Type B pancreatic cell (in vitro differentiated cells): ENCODE measurements at regions not wholly inside any gene's neighbourhood (a gene's known extent, or its start where the extent isn't known, plus 50 kb on each side); places are given as distances from the start of the nearest gene placed in this dataset.

Experiments
- DNase-seq: peaks from one replicate; pipeline ENCODE4 v3.0.0; 2021; ENCODE audit warnings: mixed read lengths; ENCODE audit not compliant: unreplicated experiment; ENCODE audit errors: extremely low spot score
- H3K27ac Mint-ChIP-seq: 2 replicates; pipeline ENCODE4 v1.8.0; 2021; ENCODE audit warnings: mild to moderate bottlenecking, mixed read lengths
- H3K27me3 Mint-ChIP-seq: 2 replicates; pipeline ENCODE4 v1.8.0; 2021; ENCODE audit warnings: mixed read lengths
- H3K36me3 Mint-ChIP-seq: 2 replicates; pipeline ENCODE4 v1.8.0; 2021; ENCODE audit warnings: mixed read lengths
- H3K4me1 Mint-ChIP-seq: one replicate; pipeline ENCODE4 v1.8.0; 2021; ENCODE audit warnings: mixed read lengths; ENCODE audit not compliant: unreplicated experiment
- H3K4me3 Mint-ChIP-seq: 2 replicates; pipeline ENCODE4 v1.8.0; 2021; ENCODE audit warnings: mild to moderate bottlenecking, mixed read lengths
- H3K9me3 Mint-ChIP-seq: 2 replicates; pipeline ENCODE4 v1.8.0; 2021; ENCODE audit warnings: mixed read lengths
- TF ChIP-seq, protein P1 (sequence below): fragments of 200-600 bp; sonication (generic); conservative IDR thresholded peaks from 2 replicates; pipeline ENCODE4 v1.5.0; 2021; ENCODE audit warnings: antibody characterized with exemption, mild to moderate bottlenecking

DNA sequence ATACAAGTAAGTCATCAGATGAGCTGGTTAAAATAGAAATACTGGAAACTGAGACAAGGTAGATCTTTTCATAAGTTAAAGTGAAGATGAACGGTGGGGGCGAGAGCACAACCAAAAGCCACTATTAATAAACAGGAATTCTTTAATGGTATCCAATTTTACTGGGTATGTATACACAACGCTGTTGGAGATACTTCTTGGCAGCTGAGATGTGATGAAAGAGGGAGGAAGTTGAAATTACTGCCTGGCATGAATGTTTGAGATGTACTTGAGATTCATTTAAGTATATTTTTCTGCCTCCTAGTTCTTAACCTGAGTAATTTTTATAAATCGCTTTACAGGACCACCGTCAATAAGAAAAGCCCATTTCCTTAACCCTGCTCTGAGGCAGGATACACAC, 110.0 kb upstream of the ZRANB2 start:
- Mint-ChIP-seq H3K27ac (no peak overlapping the region), H3K4me3 (no peak overlapping the region), H3K9me3 (peaks cover 4% of the 10 kb centered on the region), H3K27me3 (no peaks in the 10 kb centered on the region), H3K36me3 (no peaks in the 10 kb centered on the region), H3K4me1 (no peaks in the 10 kb centered on the region)
- TF ChIP-seq, protein P1, sequence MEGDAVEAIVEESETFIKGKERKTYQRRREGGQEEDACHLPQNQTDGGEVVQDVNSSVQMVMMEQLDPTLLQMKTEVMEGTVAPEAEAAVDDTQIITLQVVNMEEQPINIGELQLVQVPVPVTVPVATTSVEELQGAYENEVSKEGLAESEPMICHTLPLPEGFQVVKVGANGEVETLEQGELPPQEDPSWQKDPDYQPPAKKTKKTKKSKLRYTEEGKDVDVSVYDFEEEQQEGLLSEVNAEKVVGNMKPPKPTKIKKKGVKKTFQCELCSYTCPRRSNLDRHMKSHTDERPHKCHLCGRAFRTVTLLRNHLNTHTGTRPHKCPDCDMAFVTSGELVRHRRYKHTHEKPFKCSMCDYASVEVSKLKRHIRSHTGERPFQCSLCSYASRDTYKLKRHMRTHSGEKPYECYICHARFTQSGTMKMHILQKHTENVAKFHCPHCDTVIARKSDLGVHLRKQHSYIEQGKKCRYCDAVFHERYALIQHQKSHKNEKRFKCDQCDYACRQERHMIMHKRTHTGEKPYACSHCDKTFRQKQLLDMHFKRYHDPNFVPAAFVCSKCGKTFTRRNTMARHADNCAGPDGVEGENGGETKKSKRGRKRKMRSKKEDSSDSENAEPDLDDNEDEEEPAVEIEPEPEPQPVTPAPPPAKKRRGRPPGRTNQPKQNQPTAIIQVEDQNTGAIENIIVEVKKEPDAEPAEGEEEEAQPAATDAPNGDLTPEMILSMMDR: no peak
- no peak for DNase-seq

DNA sequence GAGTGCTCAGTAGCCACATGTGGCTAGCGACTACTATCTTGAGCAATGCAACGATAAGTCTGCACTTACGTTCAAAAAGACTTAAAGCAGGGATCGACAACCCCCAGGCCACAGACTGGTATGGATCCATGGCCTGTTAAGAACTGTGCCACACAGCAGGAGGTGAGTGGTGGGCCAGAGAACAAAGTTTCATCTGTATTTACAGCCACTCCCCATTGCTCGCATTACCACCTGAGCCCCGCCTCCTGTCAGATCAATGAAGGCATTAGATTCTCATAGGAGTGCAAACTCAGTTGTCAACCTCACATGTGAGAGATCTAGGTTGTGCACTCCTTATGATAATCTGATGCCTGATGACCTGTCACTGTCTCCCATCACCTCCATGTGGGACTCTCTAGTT, 103.6 kb upstream of the ZRANB2 start:
- no peaks in the 10 kb centered on the region for H3K4me1 Mint-ChIP-seq
- no peak for DNase-seq
- no peak overlapping the region for H3K27ac Mint-ChIP-seq
- H3K9me3 Mint-ChIP-seq: peaks cover 8% of the 10 kb centered on the region
- H3K4me3 Mint-ChIP-seq: no peak overlapping the region
- no peaks in the 10 kb centered on the region for H3K36me3 Mint-ChIP-seq
- H3K27me3 Mint-ChIP-seq: no peaks in the 10 kb centered on the region
- TF ChIP-seq, protein P1: no peak

DNA sequence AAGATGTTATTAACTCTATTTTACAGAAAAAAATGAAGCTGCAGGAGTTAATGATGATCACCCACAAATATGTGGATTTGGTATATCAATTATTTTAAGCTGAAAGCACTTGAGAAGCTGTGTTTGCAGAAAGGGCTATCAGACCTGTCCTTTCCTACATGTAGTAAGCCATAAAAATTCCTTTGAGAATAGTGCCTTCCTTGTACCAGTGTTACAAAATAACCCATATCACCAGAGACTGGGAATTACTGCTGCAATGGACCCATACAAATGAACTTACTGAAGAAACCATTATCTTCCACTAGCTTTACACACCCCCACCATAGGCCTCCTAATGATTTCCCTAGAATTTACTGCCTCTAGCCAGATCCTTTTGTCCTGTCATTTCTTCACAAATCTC, 99.2 kb upstream of the ZRANB2 start:
- no peak overlapping the region for H3K27ac Mint-ChIP-seq
- TF ChIP-seq, protein P1: no peak
- DNase-seq: no peak
- H3K4me3 Mint-ChIP-seq: no peak overlapping the region
- H3K27me3 Mint-ChIP-seq: no peaks in the 10 kb centered on the region
- H3K9me3 Mint-ChIP-seq: peaks cover 4% of the 10 kb centered on the region
- no peaks in the 10 kb centered on the region for H3K36me3 Mint-ChIP-seq
- no peaks in the 10 kb centered on the region for H3K4me1 Mint-ChIP-seq

DNA sequence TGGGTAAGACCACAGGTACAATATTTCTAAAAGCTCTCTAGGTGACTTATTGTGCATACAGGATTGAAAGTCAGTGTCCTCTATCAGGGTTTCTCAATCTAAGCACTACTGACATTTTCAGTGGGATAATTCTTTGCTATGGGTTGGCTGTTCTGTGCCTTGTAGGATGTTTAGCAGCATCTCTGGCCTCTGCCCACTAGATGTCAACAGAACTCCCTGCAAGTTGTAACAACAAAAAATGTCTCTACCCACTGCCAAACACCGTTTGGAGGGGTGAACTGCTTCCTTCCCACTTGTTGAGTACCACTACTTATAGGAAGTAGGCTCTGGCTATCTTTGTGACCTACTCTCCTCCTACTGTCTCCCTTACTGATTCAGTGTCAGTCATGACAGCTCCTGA, 90.1 kb upstream of the ZRANB2 start:
- TF ChIP-seq, protein P1: no peak
- Mint-ChIP-seq H3K4me3 (no peak overlapping the region), H3K4me1 (no peaks in the 10 kb centered on the region), H3K27me3 (no peaks in the 10 kb centered on the region), H3K36me3 (no peaks in the 10 kb centered on the region), H3K27ac (no peak overlapping the region), H3K9me3 (no peaks in the 10 kb centered on the region)
- no peak for DNase-seq

DNA sequence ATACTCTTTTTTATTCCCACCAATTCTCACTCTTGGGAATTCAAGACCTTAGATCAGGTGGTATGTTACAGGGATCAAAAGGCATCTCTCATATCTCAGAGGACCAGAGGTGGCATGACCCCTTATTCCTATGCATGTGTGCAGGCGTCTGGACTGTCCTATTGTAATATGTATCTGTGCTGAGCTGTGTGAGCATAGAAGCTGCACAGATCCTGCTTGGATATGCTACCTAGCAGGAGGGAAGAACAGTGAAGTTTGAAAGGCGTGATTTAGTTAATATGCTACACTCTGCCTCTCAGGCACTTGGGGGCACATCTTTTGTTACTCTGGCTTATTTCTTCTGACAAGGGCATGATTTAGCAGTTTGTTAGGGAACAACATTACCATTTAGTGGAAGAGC, 86.7 kb upstream of the ZRANB2 start:
- TF ChIP-seq, protein P1: no peak
- Mint-ChIP-seq H3K27ac (no peak overlapping the region), H3K36me3 (no peaks in the 10 kb centered on the region), H3K4me3 (no peak overlapping the region), H3K4me1 (no peaks in the 10 kb centered on the region), H3K27me3 (no peaks in the 10 kb centered on the region), H3K9me3 (no peaks in the 10 kb centered on the region)
- no peak for DNase-seq
